A549 (cell line): ENCODE measurements at regions not wholly inside any gene's neighbourhood (a gene's known extent, or its start where the extent isn't known, plus 50 kb on each side); places are given as distances from the start of the nearest gene placed in this dataset.

ENCODE experiments used
- BHLHE40 ChIP-seq: IDR thresholded peaks from 2 replicates; pipeline ENCODE4 v1.6.1; 2012; ENCODE audit warnings: low read depth, low read length, inconsistent platforms
- CEBPB ChIP-seq, 2 experiments: fragments of >200 bp in 1 of 2; sonication (Bioruptor Twin) in 1 of 2; formaldehyde crosslinking in 1 of 2; IDR thresholded peaks; 2 replicates each; pipeline ENCODE4 v1.6.1; 2012 to 2016
- CTCF ChIP-seq: fragments of >200 bp; sonication (Bioruptor Twin); formaldehyde crosslinking; IDR thresholded peaks from 3 replicates; pipeline ENCODE4 v1.5.1; 2016
- E2F6 ChIP-seq: IDR thresholded peaks from 2 replicates; pipeline ENCODE4 v1.6.1; 2012; ENCODE audit warnings: low read depth, borderline replicate concordance
- EHMT2 ChIP-seq: fragments of 200-600 bp; sonication (generic); IDR thresholded peaks from 2 replicates; pipeline ENCODE4 v1.6.1; 2016; ENCODE audit warnings: antibody characterized with exemption, low read depth, mild to moderate bottlenecking, moderate library complexity
- ELK1 ChIP-seq: fragments of 150-350 bp; IDR thresholded peaks from 2 replicates; pipeline ENCODE4 v1.6.1; 2014; ENCODE audit warnings: low read depth, mild to moderate bottlenecking, low read length
- HEYL ChIP-seq: fragments of 250-450 bp; sonication (Bioruptor Pico); IDR thresholded peaks from 2 replicates; pipeline ENCODE4 v1.8.0; 2021; ENCODE audit warnings: mild to moderate bottlenecking, moderate library complexity
- HMGXB4 ChIP-seq: fragments of 250-450 bp; sonication (Bioruptor Pico); IDR thresholded peaks from 2 replicates; pipeline ENCODE4 v1.5.0; 2021; ENCODE audit warnings: mild to moderate bottlenecking, moderate library complexity, borderline replicate concordance
- JUN ChIP-seq, 2 experiments: fragments of >200 bp; sonication (Bioruptor Twin); formaldehyde crosslinking; IDR thresholded peaks; 2 replicates in 1 of 2; 3 replicates in 1 of 2; pipeline ENCODE4 v1.6.1; 2016 to 2017
- MAFK ChIP-seq: fragments of 450-650 bp; IDR thresholded peaks from 2 replicates; pipeline ENCODE4 v1.6.1; 2014; ENCODE audit not compliant: partially characterized antibody
- MYC ChIP-seq: IDR thresholded peaks from 2 replicates; pipeline ENCODE4 v1.6.1; 2012; ENCODE audit warnings: mild to moderate bottlenecking, inconsistent platforms, low read length, improper control_type of control experiment, borderline replicate concordance
- NFE2L2 ChIP-seq: fragments of 150-350 bp; conservative IDR thresholded peaks from 2 replicates; pipeline ENCODE4 v1.6.1; 2014; ENCODE audit warnings: low read length
- PHF8 ChIP-seq: fragments of 200-600 bp; sonication (generic); IDR thresholded peaks from 2 replicates; pipeline ENCODE4 v1.6.1; 2016; ENCODE audit warnings: low read depth, mild to moderate bottlenecking, antibody characterized with exemption, moderate library complexity, borderline replicate concordance
- POLR2A ChIP-seq: IDR thresholded peaks from 2 replicates; pipeline ENCODE4 v1.6.1; 2012; ENCODE audit warnings: mild to moderate bottlenecking, low read length

GRCh38 chr17:77483128-77483598, 342.4 kb downstream of the SEC14L1 start:
- TF ChIP-seq CTCF (no peak), NFE2L2 (no peak), ELK1 (no peak), PHF8 (no peak), MYC (no peak), HEYL (CRISPR knock-in tag) (no peak), MAFK (no peak), CEBPB (IDR thresholded peaks at IDR 0.05) (no peak), E2F6 (no peak), EHMT2 (no peak), BHLHE40 (no peak), JUN (IDR thresholded peaks at IDR 0.05) (no peak), POLR2A (no peak), HMGXB4 (no peak)
